Lung (tissue), 11 donors: ENCODE measurements at regions not wholly inside any gene's neighbourhood (a gene's known extent, or its start where the extent isn't known, plus 50 kb on each side); places are given as distances from the start of the nearest gene placed in this dataset.

Experiments
- ATAC-seq: fragments of 200-7000 bp; cut with Tn5 transposase; one replicate; pipeline ENCODE4 v1.9.1; 2020; ENCODE audit warnings: moderate number of reproducible peaks; ENCODE audit not compliant: insufficient read depth, low FRiP score
- DNase-seq, 3 donors: peaks; one replicate each; pipeline ENCODE4 v3.0.0-alpha.2; 2013 to 2017
- H3K27ac ChIP-seq, 2 donors: one replicate each; pipeline ENCODE4 v1.5.1; 2013; ENCODE audit warnings: mild to moderate bottlenecking in 2 of 2, moderate library complexity in 2 of 2, control low read depth in 1 of 2, inconsistent platforms in 1 of 2, low read depth in 1 of 2, low read length in 1 of 2
- H3K27me3 ChIP-seq, 3 donors: one replicate each; pipeline ENCODE4 v1.5.1; 2013; ENCODE audit warnings: low read length in 2 of 3; ENCODE audit not compliant: control insufficient read depth in 3 of 3, insufficient read depth in 3 of 3
- H3K36me3 ChIP-seq, 4 donors: one replicate each; pipeline ENCODE4 v1.5.1; 2013; ENCODE audit warnings: low read length in 4 of 4, mild to moderate bottlenecking in 1 of 4, moderate library complexity in 1 of 4; ENCODE audit not compliant: control insufficient read depth in 4 of 4, insufficient read depth in 4 of 4
- H3K4me1 ChIP-seq, 5 donors: one replicate each; pipeline ENCODE4 v1.5.1; 2013; ENCODE audit warnings: low read length in 5 of 5, mild to moderate bottlenecking in 2 of 5, moderate library complexity in 1 of 5; ENCODE audit not compliant: control insufficient read depth in 5 of 5, insufficient read depth in 5 of 5
- H3K4me3 ChIP-seq: one replicate; pipeline ENCODE4 v1.5.1; 2013; ENCODE audit warnings: mild to moderate bottlenecking, control low read depth, moderate library complexity
- H3K9ac ChIP-seq, 2 donors: one replicate each; pipeline ENCODE4 v1.5.1; 2013; ENCODE audit warnings: low read length in 2 of 2, control low read depth in 1 of 2; ENCODE audit not compliant: insufficient read depth in 1 of 2
- H3K9me3 ChIP-seq, 4 donors: one replicate each; pipeline ENCODE4 v1.5.1; 2013; ENCODE audit warnings: low read length in 3 of 4, mild to moderate bottlenecking in 1 of 4, moderate library complexity in 1 of 4; ENCODE audit not compliant: control insufficient read depth in 4 of 4, insufficient read depth in 3 of 4
- CTCF ChIP-seq: IDR thresholded peaks from 2 replicates; pipeline ENCODE4 v1.5.1; 2012; ENCODE audit warnings: mild to moderate bottlenecking; ENCODE audit errors: control extremely low read depth, extremely low read depth
- WGBS, 2 donors: extraction: QIAGEN DNeasy Blood & Tissue Kit; methylation state at CpG; one replicate each; pipeline ENCODE4 v1.1.7; 2013; 5-methylcytosine and 5-hydroxymethylcytosine counted together
- donor health status: control.
- donor health status: control.
- donor health status: Bipolar disorder and iron deficiency.
- donor health status: healthy.
- donor health status: DM: yes; HTN: yes; CAD: no.

DNA sequence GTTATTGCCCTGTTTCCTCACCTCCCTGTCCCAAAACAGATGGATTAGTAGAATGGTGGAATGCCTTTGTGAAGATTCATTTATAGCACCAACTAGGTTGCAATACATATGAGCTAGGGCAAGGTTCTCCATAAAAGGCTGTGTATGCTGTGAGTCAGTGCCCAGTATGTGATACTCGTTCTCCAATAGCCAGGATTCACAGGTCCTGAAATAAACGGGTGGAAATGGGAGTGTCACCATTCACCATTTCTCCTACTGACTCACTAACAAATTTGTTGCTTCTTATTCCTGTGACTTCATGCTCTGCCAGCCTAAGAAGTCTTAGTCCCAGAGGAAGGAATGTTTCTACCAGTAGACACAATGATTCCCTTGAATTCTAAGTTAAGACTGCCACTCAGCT, 1745.4 kb downstream of the SLITRK1 start:
- Histone ChIP-seq H3K4me1 (no peaks in the 10 kb centered on the region), H3K9ac (no peak overlapping the region), H3K27ac (no peak overlapping the region), H3K36me3 (no peaks in the 10 kb centered on the region), H3K9me3 (no peaks in the 10 kb centered on the region), H3K27me3 (no peaks in the 10 kb centered on the region), H3K4me3 (no peak overlapping the region)
- WGBS, 2 donors: 70 to 77% methylated on average over 2 of the region's 2 CpGs
- no peak for DNase-seq
- no peak for ATAC-seq
- no peak for TF ChIP-seq CTCF

- DNase-seq (no peak), ATAC-seq (no peak)
- 22 to 30% methylated on average over 1 of the region's 1 CpG for WGBS, 2 donors
- no peaks in the 10 kb centered on the region for H3K4me1 ChIP-seq
- no peaks in the 10 kb centered on the region for H3K36me3 ChIP-seq
- no peak for TF ChIP-seq CTCF
- H3K27ac ChIP-seq: no peak overlapping the region
- no peaks in the 10 kb centered on the region for H3K9me3 ChIP-seq
- H3K4me3 ChIP-seq: no peak overlapping the region
- H3K9ac ChIP-seq: no peak overlapping the region
- H3K27me3 ChIP-seq: no peaks in the 10 kb centered on the region
Measured at GRCh38 chr13:82129281-82129680, 1753.0 kb downstream of the SLITRK1 start.

DNA sequence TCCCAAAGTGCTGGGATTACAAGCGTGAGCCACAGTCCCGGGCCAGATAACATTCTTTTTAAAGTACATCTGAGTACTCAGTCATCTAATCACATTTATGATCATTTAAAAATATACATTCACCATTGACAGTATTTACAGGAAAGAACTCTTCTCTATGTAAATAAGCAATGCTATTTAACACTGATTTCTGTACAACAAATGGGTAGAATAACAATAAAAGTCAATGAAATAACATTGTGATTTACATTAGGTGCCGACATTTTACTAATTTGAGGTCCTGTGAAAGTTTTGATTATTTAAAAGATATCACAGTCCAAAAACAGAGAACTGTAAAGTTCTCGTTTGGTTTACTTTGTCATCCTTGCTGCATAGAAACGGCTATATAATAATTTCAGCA, 1763.7 kb downstream of the SLITRK1 start:
- no peaks in the 10 kb centered on the region for H3K27me3 ChIP-seq
- H3K4me3 ChIP-seq: no peak overlapping the region
- H3K9me3 ChIP-seq: no peaks in the 10 kb centered on the region
- no peak overlapping the region for H3K27ac ChIP-seq
- H3K36me3 ChIP-seq: no peaks in the 10 kb centered on the region
- DNase-seq: no peak
- no peak overlapping the region for H3K9ac ChIP-seq
- TF ChIP-seq CTCF: no peak
- no peak for ATAC-seq
- H3K4me1 ChIP-seq: peaks cover 0 to 6% (median 0%) of the 10 kb centered on the region in 5 donors
- WGBS, 2 donors: 83 to 86% methylated on average over 5 of the region's 5 CpGs

DNA sequence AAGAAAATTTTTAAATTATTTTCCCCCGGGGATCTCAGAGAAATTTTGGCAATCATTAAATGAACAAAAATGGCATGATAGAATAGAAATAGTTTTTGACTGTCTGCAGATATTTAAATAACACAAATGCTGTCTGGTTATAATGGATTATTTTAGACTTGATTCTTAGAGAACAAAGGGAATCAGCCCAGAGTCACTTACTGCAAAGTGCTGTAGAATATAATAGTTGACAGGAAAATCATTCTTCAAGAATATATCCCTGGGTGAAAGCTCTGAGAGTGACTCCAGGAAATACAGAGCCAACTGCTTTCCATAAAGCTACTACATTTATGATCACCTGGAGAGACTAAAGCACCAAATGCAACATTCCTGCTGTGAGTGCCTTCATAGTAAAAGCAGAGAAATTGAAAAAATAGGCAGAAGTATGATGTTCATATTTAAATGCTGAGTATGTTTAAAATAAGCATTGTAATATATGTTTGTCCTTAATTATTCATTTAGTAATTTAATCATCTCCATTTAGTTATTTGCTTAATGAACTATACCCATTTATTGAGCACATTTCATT, 1765.8 kb downstream of the SLITRK1 start:
- 80 to 92% methylated on average over 1 of the region's 1 CpG for WGBS, 2 donors
- H3K27ac ChIP-seq: no peak overlapping the region
- no peak for DNase-seq
- H3K36me3 ChIP-seq: no peaks in the 10 kb centered on the region
- no peaks in the 10 kb centered on the region for H3K9me3 ChIP-seq
- no peak overlapping the region for H3K4me3 ChIP-seq
- peaks cover 0 to 6% (median 0%) of the 10 kb centered on the region in 5 donors for H3K4me1 ChIP-seq
- no peaks in the 10 kb centered on the region for H3K27me3 ChIP-seq
- no peak for ATAC-seq
- no peak for TF ChIP-seq CTCF
- no peak overlapping the region for H3K9ac ChIP-seq
